GM06990 (cell line): ENCODE measurements at regions not wholly inside any gene's neighbourhood (a gene's known extent, or its start where the extent isn't known, plus 50 kb on each side); places are given as distances from the start of the nearest gene placed in this dataset.

Experiments used
- DNase-seq: peaks from one replicate; pipeline ENCODE4 v3.0.0-alpha.2; 2011; ENCODE audit not compliant: insufficient read length; ENCODE audit errors: extremely low read depth
- H3K27me3 ChIP-seq: replicated peaks from 2 replicates; pipeline ENCODE4 v1.6.0; 2011; ENCODE audit warnings: low read length; ENCODE audit not compliant: control insufficient read depth, insufficient read depth
- H3K36me3 ChIP-seq: 2 replicates; pipeline ENCODE4 v1.5.1; 2011; ENCODE audit warnings: low read length; ENCODE audit not compliant: control insufficient read depth, insufficient read depth
- H3K4me3 ChIP-seq: replicated peaks from 2 replicates; pipeline ENCODE4 v1.5.1; 2011; ENCODE audit warnings: low read depth, mild to moderate bottlenecking, control low read depth, low read length
- TF ChIP-seq, protein P1 (sequence below): IDR thresholded peaks from 2 replicates; pipeline ENCODE4 v1.5.1; 2011; ENCODE audit warnings: low read length, control low read depth, mild to moderate bottlenecking, inconsistent platforms; ENCODE audit not compliant: insufficient read depth, poor library complexity, severe bottlenecking

GRCh38 chr13:99626461-99627082, 125.3 kb downstream of the TM9SF2 start:
- TF ChIP-seq, protein P1, sequence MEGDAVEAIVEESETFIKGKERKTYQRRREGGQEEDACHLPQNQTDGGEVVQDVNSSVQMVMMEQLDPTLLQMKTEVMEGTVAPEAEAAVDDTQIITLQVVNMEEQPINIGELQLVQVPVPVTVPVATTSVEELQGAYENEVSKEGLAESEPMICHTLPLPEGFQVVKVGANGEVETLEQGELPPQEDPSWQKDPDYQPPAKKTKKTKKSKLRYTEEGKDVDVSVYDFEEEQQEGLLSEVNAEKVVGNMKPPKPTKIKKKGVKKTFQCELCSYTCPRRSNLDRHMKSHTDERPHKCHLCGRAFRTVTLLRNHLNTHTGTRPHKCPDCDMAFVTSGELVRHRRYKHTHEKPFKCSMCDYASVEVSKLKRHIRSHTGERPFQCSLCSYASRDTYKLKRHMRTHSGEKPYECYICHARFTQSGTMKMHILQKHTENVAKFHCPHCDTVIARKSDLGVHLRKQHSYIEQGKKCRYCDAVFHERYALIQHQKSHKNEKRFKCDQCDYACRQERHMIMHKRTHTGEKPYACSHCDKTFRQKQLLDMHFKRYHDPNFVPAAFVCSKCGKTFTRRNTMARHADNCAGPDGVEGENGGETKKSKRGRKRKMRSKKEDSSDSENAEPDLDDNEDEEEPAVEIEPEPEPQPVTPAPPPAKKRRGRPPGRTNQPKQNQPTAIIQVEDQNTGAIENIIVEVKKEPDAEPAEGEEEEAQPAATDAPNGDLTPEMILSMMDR = no peak
- H3K4me3 ChIP-seq = no peak overlapping the region
- DNase-seq = no peak

GRCh38 chr13:99624936-99625540, 123.8 kb downstream of the TM9SF2 start:
- TF ChIP-seq, protein P1 = no peak
- Histone ChIP-seq H3K36me3 (no peaks in the 10 kb centered on the region), H3K4me3 (no peak overlapping the region), H3K27me3 (no peaks in the 10 kb centered on the region)
- no peak for DNase-seq

More at GRCh38 chr13:99626461-99627082, 125.3 kb downstream of the TM9SF2 start:
- Histone ChIP-seq H3K27me3 (no peaks in the 10 kb centered on the region), H3K36me3 (no peaks in the 10 kb centered on the region)

DNA sequence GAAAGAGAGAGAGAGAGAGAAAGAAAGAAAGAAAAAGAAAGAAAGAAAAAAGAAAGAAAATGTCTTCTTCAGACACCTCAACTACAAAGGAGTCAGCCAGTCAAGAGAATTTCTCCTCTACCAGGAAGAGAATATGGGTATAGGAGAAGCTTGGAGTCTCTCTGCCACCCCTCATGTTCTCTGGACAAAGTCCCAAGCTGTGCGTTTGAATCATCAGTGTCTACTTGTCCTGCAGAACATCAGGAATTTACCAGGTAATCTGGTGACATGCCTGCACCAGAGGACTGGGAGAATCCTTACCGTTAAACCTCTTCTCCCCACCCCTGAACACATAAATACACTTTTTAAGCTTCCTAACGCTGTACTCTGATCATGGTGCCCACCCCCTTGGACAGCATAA, 119.5 kb downstream of the TM9SF2 start:
- Histone ChIP-seq H3K27me3 (no peaks in the 10 kb centered on the region), H3K36me3 (no peaks in the 10 kb centered on the region), H3K4me3 (no peak overlapping the region)
- TF ChIP-seq, protein P1 = no peak
- no peak for DNase-seq

DNA sequence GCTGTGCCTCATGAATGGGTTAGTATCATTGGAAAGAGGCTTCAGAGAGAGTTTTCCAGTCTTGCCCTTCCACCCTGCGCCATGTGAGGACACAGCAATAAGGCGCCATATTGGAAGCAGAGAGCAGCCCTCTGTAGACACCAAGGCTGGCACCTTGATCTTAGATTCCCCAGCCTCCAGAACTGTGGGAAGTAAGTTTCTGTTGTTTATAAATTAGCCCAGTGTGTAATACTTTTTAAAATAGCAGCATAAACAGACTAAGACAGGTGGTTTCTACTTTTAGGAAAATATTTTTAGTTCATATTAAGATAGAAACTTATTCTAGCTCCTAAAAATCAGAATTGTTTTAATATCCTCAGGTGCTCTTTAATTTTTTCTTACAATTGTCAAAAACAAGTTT, 117.9 kb downstream of the TM9SF2 start:
- H3K4me3 ChIP-seq = no peak overlapping the region
- H3K36me3 ChIP-seq = no peaks in the 10 kb centered on the region
- no peaks in the 10 kb centered on the region for H3K27me3 ChIP-seq
- no peak for DNase-seq
- TF ChIP-seq, protein P1 = no peak

GRCh38 chr13:99617474-99618255, 116.4 kb downstream of the TM9SF2 start:
- Histone ChIP-seq H3K4me3 (no peak overlapping the region), H3K36me3 (no peaks in the 10 kb centered on the region), H3K27me3 (no peaks in the 10 kb centered on the region)
- TF ChIP-seq, protein P1 = peak; percentile 77
- no peak for DNase-seq
